ENCODE measurements at regions not wholly inside any gene's neighbourhood (a gene's known extent, or its start where the extent isn't known, plus 50 kb on each side); places are given as distances from the start of the nearest gene placed in this dataset.

GRCh38 chr11:70849031-70849430 is 403.3 kb downstream of the SHANK2 start:
- Histone ChIP-seq H3K79me2 (replicated peaks; ENCODE audit: insufficient read depth) (no peaks in the 10 kb centered on the region), H3K4me2 (no peak overlapping the region), H2AFZ (no peak overlapping the region), H3K36me3 (ENCODE audit: insufficient read depth) (no peaks in the 10 kb centered on the region), H3K4me3 (no peak overlapping the region), H3K27me3 (ENCODE audit: insufficient read depth) (no peaks in the 10 kb centered on the region), H3F3A (replicated peaks; ENCODE audit: low read depth) (no peaks in the 10 kb centered on the region), H3K27ac (ENCODE audit: low read depth) (no peak overlapping the region), H3K9me2 (ENCODE audit: insufficient read depth) (no peaks in the 10 kb centered on the region), H3K4me1 (ENCODE audit: insufficient read depth) (no peaks in the 10 kb centered on the region), H4K20me1 (replicated peaks; ENCODE audit: insufficient read depth) (peaks cover 3% of the 10 kb centered on the region; the same call in 1 of the 2 replicates)
- no peak overlapping the region for H3K27ac Mint-ChIP-seq
- peaks cover 12% of the 10 kb centered on the region for H3K4me1 Mint-ChIP-seq
- DNase-seq (ENCODE audit: low spot score) (no peak), ATAC-seq (no peak)
- no peaks in the 10 kb centered on the region; the same call in 1 of the 3 replicates for H3K36me3 Mint-ChIP-seq (ENCODE audit: low read depth)
- no peak overlapping the region for H3K4me3 Mint-ChIP-seq
- no peak for TF ChIP-seq ZNF114 (CRISPR knock-in tag; IDR thresholded peaks at IDR 0.05)
- TF ChIP-seq ZNF331 (CRISPR knock-in tag; IDR thresholded peaks at IDR 0.05; ENCODE audit: low read depth) = no peak
- TF ChIP-seq ZNF462 (CRISPR knock-in tag; IDR thresholded peaks at IDR 0.05) = no peak
- TF ChIP-seq POLR2AphosphoS5 (IDR thresholded peaks at IDR 0.05; ENCODE audit: low read depth) = no peak
- no peak for TF ChIP-seq JUNB (IDR thresholded peaks at IDR 0.05; ENCODE audit: unreplicated experiment)
- TF ChIP-seq STAT1 (IDR thresholded peaks at IDR 0.05; ENCODE audit: unreplicated experiment) = no peak
- TF ChIP-seq CTCF (conservative IDR thresholded peaks at IDR 0.05; ENCODE audit: low read depth in 2 of 2) = no peak
- no peak for TF ChIP-seq NANOG (IDR thresholded peaks at IDR 0.05; ENCODE audit: borderline replicate concordance)
- no peak for TF ChIP-seq EZH2phosphoT487 (IDR thresholded peaks at IDR 0.05; ENCODE audit: unreplicated experiment)
- TF ChIP-seq EZH2 (IDR thresholded peaks at IDR 0.05; ENCODE audit: low read depth, unreplicated experiment) = no peak
- TF ChIP-seq CREB1 (CRISPR knock-in tag; IDR thresholded peaks at IDR 0.05; ENCODE audit: low read depth) = no peak
- TF ChIP-seq REST (IDR thresholded peaks at IDR 0.05; ENCODE audit: unreplicated experiment) = no peak
- no peak for TF ChIP-seq ETS1 (IDR thresholded peaks at IDR 0.05)
- peaks cover 16% of the 10 kb centered on the region for H3K27me3 Mint-ChIP-seq (ENCODE audit: insufficient read depth, low read depth, poor library complexity)
- no peaks in the 10 kb centered on the region for H3K9me3 Mint-ChIP-seq

Data from GM23338 (cell line).